ENCODE measurements at regions not wholly inside any gene's neighbourhood (a gene's known extent, or its start where the extent isn't known, plus 50 kb on each side); places are given as distances from the start of the nearest gene placed in this dataset.

DNA sequence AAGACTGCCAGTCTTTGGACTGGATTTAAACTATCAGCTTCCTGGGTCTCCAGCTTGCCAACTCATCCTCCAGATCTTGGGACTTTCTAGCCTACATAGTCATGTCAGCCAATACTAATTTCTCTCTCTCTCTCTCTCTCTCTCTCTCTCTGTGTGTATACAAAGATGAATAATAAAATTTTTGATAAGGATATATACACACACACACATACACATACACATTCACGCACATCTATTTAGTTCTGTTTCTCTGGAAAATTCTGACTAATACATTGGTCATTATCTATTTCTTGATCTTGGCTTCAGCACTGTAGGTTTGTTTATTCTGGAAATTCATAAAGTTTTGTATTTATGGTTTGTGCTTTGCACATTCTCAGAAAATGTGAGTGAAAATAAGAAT is 1606.2 kb upstream of the NUDT12 start:
- RAD21 ChIA-PET (ENCODE audit: low non-redundant PET in 1 of 2, low total read pairs in 2 of 2, uncharacterized antibody in 2 of 2, unreplicated experiment in 2 of 2), result no interaction called here
- no peak overlapping the region for H3K4me2 ChIP-seq (ENCODE audit: low read length)
- TF ChIP-seq FOSL1 (IDR thresholded peaks at IDR 0.05; ENCODE audit: low read depth), result no peak
- no peak for TF ChIP-seq SRF (IDR thresholded peaks at IDR 0.05; ENCODE audit: low read depth)
- no peak for TF ChIP-seq ZFX (IDR thresholded peaks at IDR 0.05)
- TF ChIP-seq TCF7L2 (IDR thresholded peaks at IDR 0.05; ENCODE audit: borderline replicate concordance, extremely low read depth, insufficient read depth, insufficient read length), result no peak
- TF ChIP-seq SP1 (IDR thresholded peaks at IDR 0.05; ENCODE audit: low read depth), result no peak
- no peak for TF ChIP-seq ZNF274 (IDR thresholded peaks at IDR 0.05; ENCODE audit: low read depth, low read length)
- TF ChIP-seq, protein P1, sequence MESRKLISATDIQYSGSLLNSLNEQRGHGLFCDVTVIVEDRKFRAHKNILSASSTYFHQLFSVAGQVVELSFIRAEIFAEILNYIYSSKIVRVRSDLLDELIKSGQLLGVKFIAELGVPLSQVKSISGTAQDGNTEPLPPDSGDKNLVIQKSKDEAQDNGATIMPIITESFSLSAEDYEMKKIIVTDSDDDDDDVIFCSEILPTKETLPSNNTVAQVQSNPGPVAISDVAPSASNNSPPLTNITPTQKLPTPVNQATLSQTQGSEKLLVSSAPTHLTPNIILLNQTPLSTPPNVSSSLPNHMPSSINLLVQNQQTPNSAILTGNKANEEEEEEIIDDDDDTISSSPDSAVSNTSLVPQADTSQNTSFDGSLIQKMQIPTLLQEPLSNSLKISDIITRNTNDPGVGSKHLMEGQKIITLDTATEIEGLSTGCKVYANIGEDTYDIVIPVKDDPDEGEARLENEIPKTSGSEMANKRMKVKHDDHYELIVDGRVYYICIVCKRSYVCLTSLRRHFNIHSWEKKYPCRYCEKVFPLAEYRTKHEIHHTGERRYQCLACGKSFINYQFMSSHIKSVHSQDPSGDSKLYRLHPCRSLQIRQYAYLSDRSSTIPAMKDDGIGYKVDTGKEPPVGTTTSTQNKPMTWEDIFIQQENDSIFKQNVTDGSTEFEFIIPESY (IDR thresholded peaks at IDR 0.05; ENCODE audit: extremely low read depth, insufficient replicate concordance, low read length), result no peak
- TF ChIP-seq, protein P2, sequence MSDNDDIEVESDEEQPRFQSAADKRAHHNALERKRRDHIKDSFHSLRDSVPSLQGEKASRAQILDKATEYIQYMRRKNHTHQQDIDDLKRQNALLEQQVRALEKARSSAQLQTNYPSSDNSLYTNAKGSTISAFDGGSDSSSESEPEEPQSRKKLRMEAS (IDR thresholded peaks at IDR 0.05), result no peak
- TF ChIP-seq EGR1 (IDR thresholded peaks at IDR 0.05; ENCODE audit: low read depth), result no peak
- TF ChIP-seq JUND (IDR thresholded peaks at IDR 0.05), result no peak
- TF ChIP-seq POLR2A (IDR thresholded peaks at IDR 0.05; ENCODE audit: borderline replicate concordance, extremely low read depth, insufficient read depth, insufficient read length), result no peak
- TF ChIP-seq, protein P3, sequence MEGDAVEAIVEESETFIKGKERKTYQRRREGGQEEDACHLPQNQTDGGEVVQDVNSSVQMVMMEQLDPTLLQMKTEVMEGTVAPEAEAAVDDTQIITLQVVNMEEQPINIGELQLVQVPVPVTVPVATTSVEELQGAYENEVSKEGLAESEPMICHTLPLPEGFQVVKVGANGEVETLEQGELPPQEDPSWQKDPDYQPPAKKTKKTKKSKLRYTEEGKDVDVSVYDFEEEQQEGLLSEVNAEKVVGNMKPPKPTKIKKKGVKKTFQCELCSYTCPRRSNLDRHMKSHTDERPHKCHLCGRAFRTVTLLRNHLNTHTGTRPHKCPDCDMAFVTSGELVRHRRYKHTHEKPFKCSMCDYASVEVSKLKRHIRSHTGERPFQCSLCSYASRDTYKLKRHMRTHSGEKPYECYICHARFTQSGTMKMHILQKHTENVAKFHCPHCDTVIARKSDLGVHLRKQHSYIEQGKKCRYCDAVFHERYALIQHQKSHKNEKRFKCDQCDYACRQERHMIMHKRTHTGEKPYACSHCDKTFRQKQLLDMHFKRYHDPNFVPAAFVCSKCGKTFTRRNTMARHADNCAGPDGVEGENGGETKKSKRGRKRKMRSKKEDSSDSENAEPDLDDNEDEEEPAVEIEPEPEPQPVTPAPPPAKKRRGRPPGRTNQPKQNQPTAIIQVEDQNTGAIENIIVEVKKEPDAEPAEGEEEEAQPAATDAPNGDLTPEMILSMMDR (IDR thresholded peaks at IDR 0.05 in 2 of 3, conservative IDR thresholded peaks at IDR 0.05 in 1 of 3; ENCODE audit: borderline replicate concordance in 1 of 3, insufficient read depth in 1 of 3, low read depth in 2 of 3, low read length in 2 of 3), result no peak
- no peak for TF ChIP-seq ELF1 (IDR thresholded peaks at IDR 0.05; ENCODE audit: borderline replicate concordance, low read depth)
- TF ChIP-seq POLR2AphosphoS5 (IDR thresholded peaks at IDR 0.05; ENCODE audit: low read depth, low read length), result no peak
- TF ChIP-seq SIN3A (IDR thresholded peaks at IDR 0.05; ENCODE audit: low read depth), result no peak
- no peak for TF ChIP-seq CBX3 (IDR thresholded peaks at IDR 0.05; ENCODE audit: low read depth)
- no peak for TF ChIP-seq CEBPB (IDR thresholded peaks at IDR 0.05; ENCODE audit: low read depth)
- no peak for TF ChIP-seq RAD21 (IDR thresholded peaks at IDR 0.05; ENCODE audit: low read depth)
- TF ChIP-seq EZH2phosphoT487 (IDR thresholded peaks at IDR 0.05; ENCODE audit: borderline replicate concordance), result no peak
- TF ChIP-seq, protein P4, sequence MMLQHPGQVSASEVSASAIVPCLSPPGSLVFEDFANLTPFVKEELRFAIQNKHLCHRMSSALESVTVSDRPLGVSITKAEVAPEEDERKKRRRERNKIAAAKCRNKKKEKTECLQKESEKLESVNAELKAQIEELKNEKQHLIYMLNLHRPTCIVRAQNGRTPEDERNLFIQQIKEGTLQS (IDR thresholded peaks at IDR 0.05), result no peak
- H3K9me2 ChIP-seq (ENCODE audit: insufficient read depth), result no peaks in the 10 kb centered on the region
- H3K4me3 ChIP-seq (replicated peaks in 1 of 2; ENCODE audit: low read depth in 1 of 2, low read length in 2 of 2), result no peak overlapping the region
- ATAC-seq (no peak), DNase-seq (ENCODE audit: low read depth, low spot score) (no peak)
- no peaks in the 10 kb centered on the region for H3K4me1 ChIP-seq (ENCODE audit: control insufficient read depth in 1 of 2, insufficient read depth in 2 of 2, low read length in 2 of 2)
- no peaks in the 10 kb centered on the region for H4K20me1 ChIP-seq (ENCODE audit: insufficient read depth)
- POLR2A ChIA-PET, result interaction anchor here (0.7 kb wide), 1 partner anchor 23 kb away, joined by 3 read pairs; no protein-coding TSS in a partner anchor
- H3K27ac ChIP-seq (ENCODE audit: low read depth, low read length), result no peak overlapping the region
- no peaks in the 10 kb centered on the region for H3K36me3 ChIP-seq (ENCODE audit: control insufficient read depth in 1 of 2, insufficient read depth in 2 of 2, low read length in 2 of 2)
- CTCF ChIA-PET, result no interaction called here
- intact Hi-C loops (cut with micrococcal nuclease), result no loop called here
- no peak overlapping the region for H2AFZ ChIP-seq (ENCODE audit: low read depth, low read length, poor library complexity, severe bottlenecking)
- no TSS peak for BruUV-seq (replicated peaks)
- no peaks in the 10 kb centered on the region for H3K79me2 ChIP-seq (ENCODE audit: insufficient read depth, low read length)
- no peaks in the 10 kb centered on the region for H3K27me3 ChIP-seq (ENCODE audit: insufficient read depth, low read length)
- H3K9ac ChIP-seq (ENCODE audit: low read length), result no peak overlapping the region
- no peaks in the 10 kb centered on the region for H3K9me3 ChIP-seq (ENCODE audit: control insufficient read depth in 1 of 2, insufficient read depth in 1 of 2, low read depth in 1 of 2, low read length in 2 of 2)

Measured in HCT116 (cell line).